GM19351 (cell line): ENCODE measurements at regions not wholly inside any gene's neighbourhood (a gene's known extent, or its start where the extent isn't known, plus 50 kb on each side); places are given as distances from the start of the nearest gene placed in this dataset.

Experiments used
- ATAC-seq: cut with Tn5 transposase; IDR thresholded peaks from one replicate; pipeline ENCODE4 v1.9.1; 2021; ENCODE audit warnings: mild to moderate bottlenecking, moderate library complexity; ENCODE audit not compliant: unreplicated experiment

DNA sequence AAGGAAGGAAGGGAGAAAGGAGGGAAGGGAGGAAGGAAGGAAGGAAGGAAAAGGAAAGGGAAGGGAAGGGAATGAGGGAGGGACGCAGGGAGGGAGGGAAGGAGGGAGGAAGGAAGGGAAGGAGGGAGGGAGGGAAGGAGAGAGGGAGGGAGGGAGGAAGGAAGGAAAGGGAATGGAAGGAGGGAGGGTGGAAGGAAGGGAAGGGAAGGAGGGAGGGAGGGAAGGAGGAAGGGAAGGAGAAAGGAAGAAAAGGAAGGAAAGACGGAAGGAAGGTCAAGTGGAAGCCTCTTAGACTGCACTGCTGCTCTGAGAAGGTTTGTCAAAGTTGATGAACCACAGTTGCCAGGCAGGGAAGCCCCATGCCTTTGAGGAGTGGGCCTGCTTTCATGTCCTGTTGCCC, 324.3 kb upstream of the ZFP64 start:
- ATAC-seq: no peak

GRCh38 chr20:52500157-52500556, 308.6 kb upstream of the ZFP64 start:
- no peak for ATAC-seq

DNA sequence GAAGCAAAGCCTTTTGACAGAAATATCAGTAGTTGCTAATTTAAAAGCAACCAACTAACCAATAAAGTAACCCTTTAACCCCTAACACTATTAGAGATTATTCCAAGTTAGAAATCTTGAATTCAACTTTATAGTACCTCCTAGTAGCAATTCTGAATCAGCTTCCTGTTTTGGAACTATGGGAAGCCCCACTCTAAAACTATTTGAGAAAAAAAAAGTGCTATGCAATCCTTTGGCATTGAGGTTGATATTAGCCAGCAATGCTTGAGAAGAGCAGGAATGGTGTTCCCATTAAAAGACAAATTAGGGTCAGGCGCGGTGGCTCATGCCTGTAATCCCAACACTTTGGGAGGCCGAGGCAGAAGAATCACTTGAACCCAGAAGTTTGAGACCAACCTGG, 306.2 kb upstream of the ZFP64 start:
- no peak for ATAC-seq

DNA sequence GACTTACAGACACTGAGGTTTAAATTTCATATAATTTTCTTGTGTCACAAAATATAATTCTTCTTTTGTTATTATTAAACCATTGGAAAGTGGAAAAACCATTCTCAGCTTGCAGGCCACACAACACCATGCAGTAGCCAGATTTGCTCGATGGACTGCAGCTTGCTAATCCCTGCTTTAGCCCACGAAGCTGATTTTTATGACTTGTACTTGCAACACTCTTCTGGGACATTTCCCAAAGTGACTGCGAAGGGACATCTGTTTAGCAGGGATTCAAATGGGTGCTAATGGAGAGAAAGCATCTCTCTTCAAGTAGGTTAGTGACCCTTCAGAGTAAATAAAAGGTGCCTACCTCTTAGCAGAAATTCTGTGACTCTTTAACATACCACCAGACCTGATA, 304.6 kb upstream of the ZFP64 start:
- ATAC-seq: no peak

GRCh38 chr20:52494244-52494643, 302.7 kb upstream of the ZFP64 start:
- no peak for ATAC-seq

DNA sequence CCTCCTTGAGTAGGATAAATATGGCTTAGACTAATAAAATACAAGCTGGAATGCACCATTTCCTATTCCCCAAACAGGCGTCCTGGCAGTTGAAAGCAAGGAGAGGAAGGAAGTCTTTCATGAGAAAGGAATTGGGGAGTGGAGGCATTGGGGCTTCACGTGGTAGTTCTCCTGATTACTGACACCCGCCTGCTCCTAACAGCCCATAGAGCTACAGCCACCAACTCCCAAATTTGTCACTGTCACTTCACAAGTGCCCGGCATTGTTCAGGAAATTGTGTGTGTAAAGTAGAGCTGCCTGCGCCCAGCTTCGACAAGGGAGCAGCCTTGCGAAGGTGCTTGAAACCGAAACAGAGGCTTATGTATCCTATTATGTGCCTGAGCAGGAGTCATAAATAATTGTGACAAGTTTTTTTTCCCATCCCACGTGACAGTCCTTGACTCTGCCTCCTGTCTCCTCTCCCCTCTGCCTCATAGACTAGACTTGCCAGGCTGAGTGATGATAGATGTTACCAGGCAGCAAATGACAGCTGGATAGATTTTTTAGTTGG, 301.7 kb upstream of the ZFP64 start:
- no peak for ATAC-seq

- no peak for ATAC-seq
These were observed 299.3 kb upstream of the ZFP64 start for GRCh38 chr20:52490711-52491430.

DNA sequence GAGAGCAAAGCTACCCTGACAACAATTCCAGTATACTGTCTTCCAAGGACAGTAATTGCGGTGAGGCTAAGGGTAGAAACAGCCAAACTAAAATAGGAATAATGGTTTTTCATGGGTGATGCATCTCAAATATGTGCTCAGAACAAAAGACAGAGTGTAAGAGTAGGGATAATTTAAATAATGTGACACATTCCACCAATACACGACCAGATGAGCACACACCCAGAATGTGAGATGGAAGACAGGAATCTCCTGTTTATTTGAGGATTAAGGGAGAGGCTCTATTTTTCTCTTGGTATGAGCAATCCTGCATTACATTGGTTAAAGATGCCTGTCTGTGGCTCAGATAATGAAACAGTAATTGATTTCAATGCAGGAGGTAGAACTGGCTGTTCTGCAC, 292.9 kb upstream of the ZFP64 start:
- no peak for ATAC-seq

- no peak for ATAC-seq
These were observed 291.8 kb upstream of the ZFP64 start for GRCh38 chr20:52483382-52483781.

- no peak for ATAC-seq
These were observed 290.5 kb upstream of the ZFP64 start for GRCh38 chr20:52482044-52482443.

DNA sequence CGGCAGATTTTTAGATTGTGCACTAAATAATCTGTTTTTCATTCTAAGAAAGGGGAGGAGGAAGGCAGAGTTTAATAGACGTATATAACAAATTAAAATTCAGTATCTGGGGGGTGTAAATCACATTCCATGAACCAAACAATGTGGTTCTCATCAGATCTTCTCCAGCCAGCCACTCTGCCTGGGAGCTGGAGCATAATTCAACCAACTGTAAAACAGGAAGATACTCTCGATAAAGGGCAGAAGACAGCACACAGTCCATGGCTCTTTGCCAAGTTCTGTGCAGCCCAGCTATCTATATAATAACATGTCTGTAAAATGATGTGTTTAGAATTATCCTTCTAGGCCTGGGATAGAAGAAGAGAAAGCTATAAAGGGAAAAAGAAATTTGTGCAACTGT, 289.9 kb upstream of the ZFP64 start:
- no peak for ATAC-seq

DNA sequence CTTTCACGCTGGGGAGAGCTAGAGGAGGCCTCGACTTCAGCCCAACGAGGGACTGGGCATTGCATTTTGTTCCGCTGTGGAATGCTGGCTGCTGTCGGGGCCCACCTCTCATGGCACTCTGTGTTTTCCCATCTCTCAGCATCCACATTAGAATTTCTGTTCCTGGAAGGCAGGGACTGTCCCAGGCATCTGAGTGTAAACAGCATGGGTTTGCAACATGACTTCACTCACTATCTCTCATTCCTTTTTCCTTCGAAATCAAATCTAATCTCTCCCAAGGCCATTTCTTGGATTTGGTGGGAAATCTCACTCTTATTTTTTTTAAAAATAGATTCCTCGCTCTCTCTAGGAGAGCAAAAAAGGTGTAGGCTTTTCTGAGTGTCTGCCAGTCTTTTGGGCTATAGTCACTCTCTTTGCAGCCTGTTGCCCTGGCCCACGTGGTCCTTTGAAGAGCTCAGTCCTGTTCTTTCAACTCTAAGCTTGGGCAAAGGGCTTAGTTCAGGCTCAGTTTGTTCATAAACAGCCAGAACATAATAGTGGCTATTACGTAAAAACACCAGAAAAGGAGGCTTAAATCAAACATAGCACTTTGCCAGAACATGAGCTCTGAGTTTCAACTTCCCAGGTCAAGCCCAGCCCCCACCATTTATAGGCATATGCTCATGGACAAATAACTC, 284.6 kb upstream of the ZFP64 start:
- ATAC-seq: no peak

- no peak for ATAC-seq
These were observed 281.6 kb upstream of the ZFP64 start for GRCh38 chr20:52473186-52473585.

GRCh38 chr20:52470561-52470960, 279.0 kb upstream of the ZFP64 start:
- ATAC-seq: no peak

DNA sequence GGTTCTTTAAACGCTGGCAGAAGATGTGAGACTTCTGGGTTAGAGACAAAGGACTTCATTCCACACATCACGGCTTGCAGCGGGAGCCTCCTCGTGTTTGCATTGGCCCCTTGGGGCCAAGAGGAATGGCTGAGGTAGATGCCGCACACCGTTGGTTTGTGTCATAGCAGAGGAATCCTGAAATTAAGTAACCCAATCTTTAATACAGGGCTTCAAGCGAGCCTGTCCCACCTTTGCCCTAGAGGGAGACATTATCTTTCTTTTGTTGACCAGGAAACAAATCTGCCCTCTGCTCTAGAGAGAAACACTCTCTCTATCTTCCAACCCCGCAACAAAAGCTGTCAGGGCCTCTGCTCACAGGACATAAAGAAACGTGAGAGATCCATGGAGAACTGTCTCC, 277.5 kb upstream of the ZFP64 start:
- ATAC-seq: no peak

- ATAC-seq: no peak
These were observed 274.4 kb upstream of the ZFP64 start for GRCh38 chr20:52465991-52466390.

DNA sequence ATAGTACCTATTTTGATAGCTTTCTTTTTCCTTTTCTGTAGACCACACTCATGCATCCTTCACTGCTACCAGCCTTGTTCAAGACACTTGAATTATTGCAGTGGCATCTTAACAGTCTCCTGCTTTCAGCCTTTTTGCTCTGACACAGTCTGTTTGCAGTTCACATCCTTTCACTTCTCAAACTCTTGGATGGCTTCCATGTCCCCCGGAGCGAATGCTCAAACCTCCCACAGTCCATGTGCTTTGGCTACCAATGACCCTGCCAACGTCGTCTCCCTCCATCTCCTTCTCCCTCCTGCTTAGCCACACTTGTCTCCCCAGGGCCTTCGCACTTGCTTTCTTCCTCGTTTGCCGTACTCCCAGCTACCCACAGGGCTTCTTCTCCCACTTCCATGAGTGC, 270.0 kb upstream of the ZFP64 start:
- no peak for ATAC-seq

GRCh38 chr20:52459150-52459549, 267.6 kb upstream of the ZFP64 start:
- ATAC-seq: no peak

- ATAC-seq: no peak
These were observed 266.2 kb upstream of the ZFP64 start for GRCh38 chr20:52457826-52458225.

- ATAC-seq: no peak
These were observed 263.1 kb upstream of the ZFP64 start for GRCh38 chr20:52454660-52455059.

DNA sequence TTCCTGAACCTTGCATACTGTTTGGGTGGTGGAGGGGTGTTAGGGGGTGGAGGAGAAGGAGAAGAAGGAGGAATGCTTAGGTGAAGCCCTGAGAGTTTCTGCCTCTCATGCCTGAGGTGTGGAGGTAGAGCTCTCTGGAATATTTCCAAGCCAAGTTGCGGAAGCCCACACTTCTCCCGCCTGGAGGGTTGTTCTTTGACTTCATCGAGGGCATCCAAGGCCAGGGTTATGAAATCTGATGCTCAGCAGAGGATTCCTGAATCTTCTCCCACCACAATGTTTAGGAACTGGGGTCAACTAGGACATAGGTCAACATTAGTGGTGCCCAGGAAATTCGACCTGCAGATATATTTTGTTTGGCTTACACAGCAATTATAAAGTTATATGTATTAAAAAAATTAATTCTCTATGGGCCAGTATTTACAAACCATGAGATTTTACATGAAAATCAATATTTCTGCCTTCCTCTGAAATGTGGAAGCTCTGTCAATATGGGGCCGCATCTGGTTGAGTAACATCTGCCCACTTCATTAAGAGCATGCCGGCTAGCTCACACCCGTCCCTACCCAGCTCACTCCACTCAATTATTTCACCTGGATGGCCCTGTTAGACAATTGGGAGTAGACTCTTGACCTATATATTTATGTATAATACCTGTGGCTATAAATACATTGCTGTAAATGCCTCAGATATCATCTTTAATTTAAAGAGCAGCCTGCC, 257.1 kb upstream of the ZFP64 start:
- ATAC-seq: no peak

DNA sequence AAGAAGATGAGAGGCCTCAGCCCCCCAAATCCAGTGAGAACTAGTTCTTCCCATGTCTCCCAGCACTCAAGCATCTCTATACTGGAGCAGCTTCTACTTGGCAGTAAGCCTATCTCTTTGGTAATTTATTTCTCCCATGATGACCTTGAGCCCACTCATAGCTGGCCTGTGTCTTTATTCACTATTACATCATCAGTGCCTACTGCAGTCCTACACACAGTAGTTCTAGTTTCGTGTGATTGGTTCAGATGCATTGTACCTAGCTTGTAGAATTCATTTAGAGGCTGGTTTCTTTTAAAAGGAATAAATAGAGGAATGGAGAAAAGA, 255.6 kb upstream of the ZFP64 start:
- no peak for ATAC-seq
